ENCODE measurements at regions not wholly inside any gene's neighbourhood (a gene's known extent, or its start where the extent isn't known, plus 50 kb on each side); places are given as distances from the start of the nearest gene placed in this dataset.

GRCh38 chr7:13603661-13604060 is 385.8 kb downstream of the ETV1 start:
- TF ChIP-seq ARNT (IDR thresholded peaks at IDR 0.05): no peak
- TF ChIP-seq ZNF384 (IDR thresholded peaks at IDR 0.05): no peak
- no peak for TF ChIP-seq FOXA1 (IDR thresholded peaks at IDR 0.05)
- no peak for TF ChIP-seq SP1 (IDR thresholded peaks at IDR 0.05)
- no peak for TF ChIP-seq FOXM1 (IDR thresholded peaks at IDR 0.05; ENCODE audit: borderline replicate concordance)
- no peak for TF ChIP-seq BHLHE40 (IDR thresholded peaks at IDR 0.05; ENCODE audit: borderline replicate concordance)
- TF ChIP-seq PKNOX1 (IDR thresholded peaks at IDR 0.05): no peak
- no peak for TF ChIP-seq TARDBP (IDR thresholded peaks at IDR 0.05)
- no peak for TF ChIP-seq SUZ12 (IDR thresholded peaks at IDR 0.05)
- no peak for TF ChIP-seq LEF1 (IDR thresholded peaks at IDR 0.05; ENCODE audit: borderline replicate concordance)
- TF ChIP-seq L3MBTL2 (conservative IDR thresholded peaks at IDR 0.05): no peak

Data from HEK293T (cell line).